Mucosa of descending colon (tissue), 3 donors: ENCODE measurements at regions not wholly inside any gene's neighbourhood (a gene's known extent, or its start where the extent isn't known, plus 50 kb on each side); places are given as distances from the start of the nearest gene placed in this dataset.

ENCODE experiments used
- ATAC-seq: fragments of 200-7000 bp; cut with Tn5 transposase; one replicate; pipeline ENCODE4 v1.9.1; 2020; ENCODE audit warnings: mild to moderate bottlenecking, moderate library complexity
- DNase-seq, 3 donors: peaks; one replicate each; pipeline ENCODE4 v3.0.0-alpha.2; 2020
- H3K36me3 ChIP-seq: fragments of 200-600 bp; one replicate; pipeline ENCODE4 v1.8.0; 2021; ENCODE audit warnings: low read depth, mild to moderate bottlenecking
- H3K4me1 ChIP-seq: fragments of 200-600 bp; one replicate; pipeline ENCODE4 v1.8.0; 2021; ENCODE audit warnings: low read depth, mild to moderate bottlenecking
- H3K4me3 ChIP-seq: fragments of 200-600 bp; one replicate; pipeline ENCODE4 v1.8.0; 2021; ENCODE audit warnings: mild to moderate bottlenecking
- H3K9me3 ChIP-seq: fragments of 200-600 bp; one replicate; pipeline ENCODE4 v1.8.0; 2021; ENCODE audit warnings: mild to moderate bottlenecking
- CTCF ChIP-seq: fragments of 200-600 bp; IDR thresholded peaks from one replicate; pipeline ENCODE4 v1.8.0; 2022; ENCODE audit warnings: antibody characterized with exemption, mild to moderate bottlenecking
- intact Hi-C, 2 donors: fragments of 100-400 bp; cut with DNase I in 1 of 2; cut with micrococcal nuclease in 1 of 2; formaldehyde crosslinking; loops; one replicate each; pipeline versions ENCODE4 v1.11.0 to v1.11.1; 2022; cut with DNase I, micrococcal nuclease
- donor health status: DM: no; HTN: no; CAD: no; lungs with moderate emphysema.
- donor health status: DM: no; HTN: no; CAD: no.
- donor health status: DM: no; HTN: yes; CAD: no.

GRCh38 chr11:22430141-22430541 lies 92.0 kb downstream of the SLC17A6 start:
- H3K9me3 ChIP-seq: no peaks in the 10 kb centered on the region
- no peak overlapping the region for H3K4me3 ChIP-seq
- no peak for ATAC-seq
- TF ChIP-seq CTCF: no peak
- no peaks in the 10 kb centered on the region for H3K4me1 ChIP-seq
- no peak for DNase-seq
- H3K36me3 ChIP-seq: no peaks in the 10 kb centered on the region
- intact Hi-C loops: no loop called here
